ENCODE measurements at regions not wholly inside any gene's neighbourhood (a gene's known extent, or its start where the extent isn't known, plus 50 kb on each side); places are given as distances from the start of the nearest gene placed in this dataset.

GRCh38 chr6:84459401-84459800, 232.0 kb upstream of the CEP162 start:
- DNase-seq: no peak

- DNase-seq: no peak
Measured at GRCh38 chr6:84458271-84458670, 230.8 kb upstream of the CEP162 start.

GRCh38 chr6:84457276-84457675, 229.8 kb upstream of the CEP162 start:
- DNase-seq: no peak

- no peak for DNase-seq
Measured at GRCh38 chr6:84456803-84457202, 229.4 kb upstream of the CEP162 start.

GRCh38 chr6:84455511-84456029, 228.1 kb upstream of the CEP162 start:
- no peak for DNase-seq

GRCh38 chr6:84453499-84453898, 226.1 kb upstream of the CEP162 start:
- no peak for DNase-seq

GRCh38 chr6:84450018-84450417, 222.6 kb upstream of the CEP162 start:
- DNase-seq: no peak

GRCh38 chr6:84449220-84449619, 221.8 kb upstream of the CEP162 start:
- no peak for DNase-seq

GRCh38 chr6:84448331-84448730, 220.9 kb upstream of the CEP162 start:
- DNase-seq: no peak

- no peak for DNase-seq
Measured at GRCh38 chr6:84447651-84448050, 220.2 kb upstream of the CEP162 start.

GRCh38 chr6:84445068-84445467, 217.6 kb upstream of the CEP162 start:
- no peak for DNase-seq

GRCh38 chr6:84442208-84442607, 214.8 kb upstream of the CEP162 start:
- DNase-seq: no peak

- DNase-seq: no peak
Measured at GRCh38 chr6:84441456-84441855, 214.0 kb upstream of the CEP162 start.

- DNase-seq: no peak
Measured at GRCh38 chr6:84434550-84434949, 207.1 kb upstream of the CEP162 start.

- DNase-seq: no peak
Measured at GRCh38 chr6:84432619-84433018, 205.2 kb upstream of the CEP162 start.

GRCh38 chr6:84428300-84428907, 201.0 kb upstream of the CEP162 start:
- peak; percentile 43 for DNase-seq

- DNase-seq: no peak
Measured at GRCh38 chr6:84425971-84426705, 198.7 kb upstream of the CEP162 start.

- no peak for DNase-seq
Measured at GRCh38 chr6:84424956-84425355, 197.5 kb upstream of the CEP162 start.

GRCh38 chr6:84422380-84422968, 195.0 kb upstream of the CEP162 start:
- DNase-seq: peak; percentile 25

GRCh38 chr6:84421031-84421430, 193.6 kb upstream of the CEP162 start:
- DNase-seq: no peak

GRCh38 chr6:84417260-84417659, 189.8 kb upstream of the CEP162 start:
- no peak for DNase-seq

- no peak for DNase-seq
Measured at GRCh38 chr6:84416043-84416657, 188.7 kb upstream of the CEP162 start.

GRCh38 chr6:84415517-84415916, 188.1 kb upstream of the CEP162 start:
- DNase-seq: no peak

- DNase-seq: no peak
Measured at GRCh38 chr6:84415068-84415467, 187.6 kb upstream of the CEP162 start.

Data from kidney glomerular epithelial cell (primary cell).